Epithelial cell of proximal tubule (primary cell): ENCODE measurements at regions not wholly inside any gene's neighbourhood (a gene's known extent, or its start where the extent isn't known, plus 50 kb on each side); places are given as distances from the start of the nearest gene placed in this dataset.

Source experiments
- DNase-seq: peaks from one replicate; pipeline ENCODE4 v3.0.0-alpha.2; 2011; ENCODE audit warnings: low read depth
- H3K4me3 ChIP-seq: 2 replicates; pipeline ENCODE4 v1.5.1; 2011; ENCODE audit warnings: low read depth, mild to moderate bottlenecking, low read length
- CTCF ChIP-seq: conservative IDR thresholded peaks from 2 replicates; pipeline ENCODE4 v1.5.1; 2012; ENCODE audit warnings: low read depth, mild to moderate bottlenecking, low read length

- TF ChIP-seq CTCF = no peak
- H3K4me3 ChIP-seq = no peak overlapping the region
Measured at GRCh38 chr5:38105801-38106200, 152.6 kb upstream of the EGFLAM start.

GRCh38 chr5:38105231-38105570, 153.2 kb upstream of the EGFLAM start:
- no peak overlapping the region for H3K4me3 ChIP-seq
- TF ChIP-seq CTCF = no peak
- DNase-seq = no peak

More at GRCh38 chr5:38105801-38106200, 152.6 kb upstream of the EGFLAM start:
- no peak for DNase-seq

- TF ChIP-seq CTCF = no peak
Measured at GRCh38 chr5:38104497-38105230, 153.7 kb upstream of the EGFLAM start.

GRCh38 chr5:38101897-38102296, 156.5 kb upstream of the EGFLAM start:
- TF ChIP-seq CTCF = no peak
- no peak overlapping the region for H3K4me3 ChIP-seq

More at GRCh38 chr5:38104497-38105230, 153.7 kb upstream of the EGFLAM start:
- no peak for DNase-seq
- no peak overlapping the region for H3K4me3 ChIP-seq

GRCh38 chr5:38099205-38100168, 158.9 kb upstream of the EGFLAM start:
- DNase-seq = no peak
- no peak for TF ChIP-seq CTCF
- H3K4me3 ChIP-seq = no peak overlapping the region

More at GRCh38 chr5:38101897-38102296, 156.5 kb upstream of the EGFLAM start:
- DNase-seq = no peak

- no peak for TF ChIP-seq CTCF
- DNase-seq = no peak
Measured at GRCh38 chr5:38094889-38095288, 163.5 kb upstream of the EGFLAM start.

More at GRCh38 chr5:38094889-38095288, 163.5 kb upstream of the EGFLAM start:
- H3K4me3 ChIP-seq = no peak overlapping the region
